ENCODE measurements at regions not wholly inside any gene's neighbourhood (a gene's known extent, or its start where the extent isn't known, plus 50 kb on each side); places are given as distances from the start of the nearest gene placed in this dataset.

DNA sequence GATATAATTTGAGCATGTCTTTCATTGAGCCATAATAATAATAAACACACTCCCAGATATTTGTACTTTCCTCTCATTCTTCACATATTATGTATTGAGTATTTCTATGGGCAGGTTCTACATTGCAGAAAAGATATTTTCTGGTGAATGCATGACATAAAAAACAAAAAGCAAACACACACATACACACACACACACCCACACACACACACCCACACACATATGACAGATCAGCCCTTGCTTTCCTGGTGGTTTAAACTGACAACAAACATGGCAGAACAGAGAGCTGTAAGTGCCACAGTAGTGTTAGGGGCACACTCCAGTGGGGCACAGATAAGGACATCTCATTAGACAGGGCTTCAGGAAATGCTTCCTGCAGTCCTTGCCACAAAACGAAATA, 123.3 kb upstream of the LSM8 start:
- intact Hi-C loops (cut with micrococcal nuclease; ENCODE audit: unreplicated experiment): no loop called here
- no peak overlapping the region for H2AFZ ChIP-seq
- no peak overlapping the region for H3K4me2 ChIP-seq
- H3K4me1 ChIP-seq (replicated peaks; ENCODE audit: insufficient read depth): no peaks in the 10 kb centered on the region
- H4K20me1 ChIP-seq (ENCODE audit: insufficient read depth): no peaks in the 10 kb centered on the region
- POLR2A ChIA-PET (ENCODE audit: unreplicated experiment): no interaction called here
- H3F3A ChIP-seq (ENCODE audit: insufficient read depth, low read depth): no peaks in the 10 kb centered on the region
- no peak overlapping the region for H3K27ac ChIP-seq
- H3K9me2 ChIP-seq (ENCODE audit: insufficient read depth): no peaks in the 10 kb centered on the region
- H3K36me3 ChIP-seq (ENCODE audit: low read depth): no peaks in the 10 kb centered on the region
- no peak for DNase-seq
- BruUV-seq (replicated peaks): no TSS peak
- H3K27me3 ChIP-seq (ENCODE audit: insufficient read depth, low read depth): no peaks in the 10 kb centered on the region
- H3K9me3 ChIP-seq (ENCODE audit: insufficient read depth, low read depth): no peaks in the 10 kb centered on the region
- CTCF ChIA-PET: no interaction called here
- TF ChIP-seq, protein P1, sequence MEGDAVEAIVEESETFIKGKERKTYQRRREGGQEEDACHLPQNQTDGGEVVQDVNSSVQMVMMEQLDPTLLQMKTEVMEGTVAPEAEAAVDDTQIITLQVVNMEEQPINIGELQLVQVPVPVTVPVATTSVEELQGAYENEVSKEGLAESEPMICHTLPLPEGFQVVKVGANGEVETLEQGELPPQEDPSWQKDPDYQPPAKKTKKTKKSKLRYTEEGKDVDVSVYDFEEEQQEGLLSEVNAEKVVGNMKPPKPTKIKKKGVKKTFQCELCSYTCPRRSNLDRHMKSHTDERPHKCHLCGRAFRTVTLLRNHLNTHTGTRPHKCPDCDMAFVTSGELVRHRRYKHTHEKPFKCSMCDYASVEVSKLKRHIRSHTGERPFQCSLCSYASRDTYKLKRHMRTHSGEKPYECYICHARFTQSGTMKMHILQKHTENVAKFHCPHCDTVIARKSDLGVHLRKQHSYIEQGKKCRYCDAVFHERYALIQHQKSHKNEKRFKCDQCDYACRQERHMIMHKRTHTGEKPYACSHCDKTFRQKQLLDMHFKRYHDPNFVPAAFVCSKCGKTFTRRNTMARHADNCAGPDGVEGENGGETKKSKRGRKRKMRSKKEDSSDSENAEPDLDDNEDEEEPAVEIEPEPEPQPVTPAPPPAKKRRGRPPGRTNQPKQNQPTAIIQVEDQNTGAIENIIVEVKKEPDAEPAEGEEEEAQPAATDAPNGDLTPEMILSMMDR (conservative IDR thresholded peaks at IDR 0.05): no peak
- TF ChIP-seq EZH2 (IDR thresholded peaks at IDR 0.05; ENCODE audit: low read depth): no peak
- H3K79me2 ChIP-seq (ENCODE audit: low read depth): no peaks in the 10 kb centered on the region
- H3K4me3 ChIP-seq: no peak overlapping the region

DNA sequence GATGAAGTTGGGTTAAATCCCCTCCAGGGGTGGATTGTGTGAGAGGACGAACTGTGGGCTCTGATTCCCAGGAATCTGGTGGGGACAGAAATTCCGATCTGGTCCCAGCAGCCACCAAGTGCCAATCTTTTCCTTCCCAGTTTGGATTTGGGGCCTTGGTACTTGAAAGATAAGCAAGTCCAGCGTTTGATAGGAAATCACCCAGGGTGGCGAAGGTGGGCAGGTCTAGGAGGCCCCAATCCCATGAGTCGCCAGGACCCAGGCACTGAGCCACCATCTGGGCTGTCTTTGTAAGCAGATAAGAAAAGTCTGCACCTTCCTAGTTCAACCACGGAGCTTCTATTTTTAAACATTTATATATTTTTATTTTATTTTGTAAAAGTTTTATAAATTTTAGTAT, 122.6 kb upstream of the LSM8 start:
- H2AFZ ChIP-seq: no peak overlapping the region
- no peaks in the 10 kb centered on the region for H3K27me3 ChIP-seq (ENCODE audit: insufficient read depth, low read depth)
- no peak overlapping the region for H3K27ac ChIP-seq
- H3K4me1 ChIP-seq (replicated peaks; ENCODE audit: insufficient read depth): no peaks in the 10 kb centered on the region
- ChIA-PET CTCF (no interaction called here), POLR2A (ENCODE audit: unreplicated experiment) (interaction anchor here (0.7 kb wide), 1 partner anchor 136 kb away, joined by 7 read pairs; no protein-coding TSS in a partner anchor)
- no TSS peak for BruUV-seq (replicated peaks)
- no peaks in the 10 kb centered on the region for H4K20me1 ChIP-seq (ENCODE audit: insufficient read depth)
- H3K36me3 ChIP-seq (ENCODE audit: low read depth): no peaks in the 10 kb centered on the region
- no peak overlapping the region for H3K4me2 ChIP-seq
- intact Hi-C loops (cut with micrococcal nuclease; ENCODE audit: unreplicated experiment): no loop called here
- H3K4me3 ChIP-seq: no peak overlapping the region
- no peaks in the 10 kb centered on the region for H3K9me3 ChIP-seq (ENCODE audit: insufficient read depth, low read depth)
- H3F3A ChIP-seq (ENCODE audit: insufficient read depth, low read depth): no peaks in the 10 kb centered on the region
- H3K79me2 ChIP-seq (ENCODE audit: low read depth): no peaks in the 10 kb centered on the region
- H3K9me2 ChIP-seq (ENCODE audit: insufficient read depth): no peaks in the 10 kb centered on the region
- no peak for DNase-seq
- TF ChIP-seq, protein P1 (conservative IDR thresholded peaks at IDR 0.05): no peak
- no peak for TF ChIP-seq EZH2 (IDR thresholded peaks at IDR 0.05; ENCODE audit: low read depth)

DNA sequence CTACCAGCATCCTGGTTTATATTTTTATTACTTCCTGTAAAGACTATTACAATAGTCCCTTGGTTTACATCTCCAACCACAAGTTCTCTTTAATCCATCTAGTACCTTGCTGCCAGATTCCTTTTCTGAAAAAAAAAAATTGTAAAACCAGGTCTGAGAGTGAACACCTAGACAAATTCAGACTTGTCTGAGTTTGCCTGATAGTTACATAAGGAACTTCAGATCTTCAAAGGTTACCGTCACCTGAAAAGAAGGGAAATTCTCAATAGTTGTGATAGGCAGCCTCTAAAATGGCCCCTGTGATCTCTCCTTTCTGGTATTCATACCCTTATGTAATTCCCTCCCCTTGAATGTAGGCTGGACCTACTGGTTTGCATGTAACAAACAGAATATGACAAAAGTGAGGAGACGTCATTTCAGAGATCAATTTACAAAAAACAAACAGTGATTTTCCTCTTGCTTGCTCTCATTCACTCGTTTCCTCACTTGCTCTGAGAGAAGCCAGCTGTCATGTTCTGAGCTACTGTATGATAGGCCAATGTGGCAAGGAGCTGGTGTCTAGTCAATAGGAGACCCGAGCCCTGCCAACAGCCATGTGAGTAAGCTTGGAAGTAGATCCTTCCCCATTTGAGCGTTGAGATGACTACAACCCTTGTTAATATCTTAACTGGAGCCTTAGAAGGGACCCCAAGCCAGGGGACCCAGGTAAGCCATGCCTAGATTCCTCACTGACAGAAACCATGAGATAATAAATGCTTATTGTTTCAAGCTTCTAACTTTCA, 110.9 kb upstream of the LSM8 start:
- BruUV-seq (replicated peaks): no TSS peak
- Histone ChIP-seq H3K4me2 (no peak overlapping the region), H3K36me3 (ENCODE audit: low read depth) (no peaks in the 10 kb centered on the region), H4K20me1 (ENCODE audit: insufficient read depth) (no peaks in the 10 kb centered on the region), H3K4me3 (no peak overlapping the region), H3K79me2 (ENCODE audit: low read depth) (no peaks in the 10 kb centered on the region), H3K27me3 (ENCODE audit: insufficient read depth, low read depth) (no peaks in the 10 kb centered on the region), H3K4me1 (replicated peaks; ENCODE audit: insufficient read depth) (no peaks in the 10 kb centered on the region), H3F3A (ENCODE audit: insufficient read depth, low read depth) (no peaks in the 10 kb centered on the region), H3K27ac (no peak overlapping the region), H3K9me2 (ENCODE audit: insufficient read depth) (no peaks in the 10 kb centered on the region), H3K9me3 (ENCODE audit: insufficient read depth, low read depth) (no peaks in the 10 kb centered on the region), H2AFZ (no peak overlapping the region)
- POLR2A ChIA-PET (ENCODE audit: unreplicated experiment): no interaction called here
- TF ChIP-seq, protein P1 (conservative IDR thresholded peaks at IDR 0.05): no peak
- TF ChIP-seq EZH2 (IDR thresholded peaks at IDR 0.05; ENCODE audit: low read depth): no peak
- CTCF ChIA-PET: no interaction called here
- intact Hi-C loops (cut with micrococcal nuclease; ENCODE audit: unreplicated experiment): no loop called here
- no peak for DNase-seq
